WTC11 (cell line): ENCODE measurements at regions not wholly inside any gene's neighbourhood (a gene's known extent, or its start where the extent isn't known, plus 50 kb on each side); places are given as distances from the start of the nearest gene placed in this dataset.

Source experiments
- ATAC-seq: fragments of 200-7000 bp; cut with Tn5 transposase; 2 replicates; pipeline ENCODE4 v1.10.0; 2021; ENCODE audit warnings: mild to moderate bottlenecking, moderate library complexity
- CTCF ChIA-PET: fragments of 300-600 bp; sonication (Branson Sonifier 250); formaldehyde crosslinking; loops from one replicate; lab custom pipeline; 2021; ENCODE audit warnings: antibody characterized with exemption; lab: Charles Lee
- POLR2A ChIA-PET: fragments of 350-600 bp; sonication (Branson Sonifier 250); formaldehyde crosslinking; loops from one replicate; lab custom pipeline; 2021; ENCODE audit warnings: antibody characterized with exemption; lab: Charles Lee
- DNase-seq: peaks from one replicate; pipeline ENCODE4 v3.0.0; 2021; ENCODE audit warnings: low spot score
- H3K27ac Mint-ChIP-seq: 2 replicates; pipeline ENCODE4 v1.8.0; 2021; ENCODE audit warnings: mixed read lengths
- H3K27me3 Mint-ChIP-seq: 2 replicates; pipeline ENCODE4 v1.8.0; 2021; ENCODE audit warnings: low read depth, mild to moderate bottlenecking, moderate library complexity, mixed read lengths
- H3K36me3 Mint-ChIP-seq: 2 replicates; pipeline ENCODE4 v1.8.0; 2021; ENCODE audit warnings: mixed read lengths
- H3K4me1 Mint-ChIP-seq: 2 replicates; pipeline ENCODE4 v1.8.0; 2022; ENCODE audit warnings: mixed read lengths
- H3K4me3 Mint-ChIP-seq: 2 replicates; pipeline ENCODE4 v1.8.0; 2021; ENCODE audit warnings: mild to moderate bottlenecking, moderate library complexity, mixed read lengths
- H3K9me3 Mint-ChIP-seq: 2 replicates; pipeline ENCODE4 v1.8.0; 2021; ENCODE audit warnings: mixed read lengths
- ATF3 ChIP-seq: sonication (generic); formaldehyde crosslinking; conservative IDR thresholded peaks from 2 replicates; pipeline ENCODE4 v1.8.1; 2022; ENCODE audit warnings: mild to moderate bottlenecking, missing genetic modification reagents
- ESRRA ChIP-seq: sonication (generic); formaldehyde crosslinking; IDR thresholded peaks from 2 replicates; pipeline ENCODE4 v1.8.1; 2022; ENCODE audit warnings: mild to moderate bottlenecking, missing genetic modification reagents, borderline replicate concordance
- ETV6 ChIP-seq: sonication (generic); formaldehyde crosslinking; IDR thresholded peaks from 2 replicates; pipeline ENCODE4 v1.8.1; 2022; ENCODE audit warnings: mild to moderate bottlenecking, missing genetic modification reagents
- FOXJ3 ChIP-seq: sonication (generic); formaldehyde crosslinking; IDR thresholded peaks from 2 replicates; pipeline ENCODE4 v1.9.0; 2021; ENCODE audit warnings: missing genetic modification reagents, mild to moderate bottlenecking, borderline replicate concordance
- FOXP1 ChIP-seq: sonication (generic); formaldehyde crosslinking; IDR thresholded peaks from 2 replicates; pipeline ENCODE4 v1.8.0; 2022; ENCODE audit warnings: missing genetic modification reagents, mild to moderate bottlenecking, moderate library complexity, borderline replicate concordance
- FOXP4 ChIP-seq: sonication (generic); formaldehyde crosslinking; IDR thresholded peaks from 2 replicates; pipeline ENCODE4 v1.8.0; 2022; ENCODE audit warnings: mild to moderate bottlenecking, missing genetic modification reagents
- HMGXB4 ChIP-seq: sonication (generic); formaldehyde crosslinking; IDR thresholded peaks from 2 replicates; pipeline ENCODE4 v1.8.1; 2023; ENCODE audit warnings: mild to moderate bottlenecking, moderate library complexity, missing genetic modification reagents
- IRF2 ChIP-seq: sonication (generic); formaldehyde crosslinking; IDR thresholded peaks from 2 replicates; pipeline ENCODE4 v1.8.0; 2022; ENCODE audit warnings: low read depth, missing genetic modification reagents, borderline replicate concordance
- NFYB ChIP-seq: sonication (generic); formaldehyde crosslinking; conservative IDR thresholded peaks from 2 replicates; pipeline ENCODE4 v1.8.0; 2022; ENCODE audit warnings: low read depth, missing genetic modification reagents
- NR2C2 ChIP-seq: sonication (generic); formaldehyde crosslinking; IDR thresholded peaks from 2 replicates; pipeline ENCODE4 v1.8.0; 2022; ENCODE audit warnings: mild to moderate bottlenecking, missing genetic modification reagents
- PRDM15 ChIP-seq: sonication (generic); formaldehyde crosslinking; IDR thresholded peaks from 2 replicates; pipeline ENCODE4 v1.8.0; 2022; ENCODE audit warnings: missing genetic modification reagents
- ZBTB21 ChIP-seq: sonication (generic); formaldehyde crosslinking; IDR thresholded peaks from 2 replicates; pipeline ENCODE4 v1.8.1; 2023; ENCODE audit warnings: mild to moderate bottlenecking, missing genetic modification reagents, borderline replicate concordance
- ZNF138 ChIP-seq: sonication (generic); formaldehyde crosslinking; conservative IDR thresholded peaks from 2 replicates; pipeline ENCODE4 v1.8.1; 2022; ENCODE audit warnings: mild to moderate bottlenecking, moderate library complexity, missing genetic modification reagents
- ZNF532 ChIP-seq: fragments of 250-450 bp; sonication (Bioruptor Pico); IDR thresholded peaks from 2 replicates; pipeline ENCODE4 v1.9.0; 2021; ENCODE audit warnings: mild to moderate bottlenecking, borderline replicate concordance
- ZSCAN18 ChIP-seq: fragments of 250-450 bp; sonication (Bioruptor Pico); IDR thresholded peaks from 2 replicates; pipeline ENCODE4 v2.1.2; 2022; ENCODE audit warnings: mild to moderate bottlenecking, moderate library complexity
- TF ChIP-seq, protein P1 (sequence below): sonication (generic); formaldehyde crosslinking; IDR thresholded peaks from 2 replicates; pipeline ENCODE4 v1.8.1; 2022; ENCODE audit warnings: missing genetic modification reagents, borderline replicate concordance
- TF ChIP-seq, protein P2 (sequence below): sonication (generic); formaldehyde crosslinking; IDR thresholded peaks from 2 replicates; pipeline ENCODE4 v1.8.1; 2023; ENCODE audit warnings: mild to moderate bottlenecking, missing genetic modification reagents, moderate library complexity
- TF ChIP-seq, protein P3 (sequence below): sonication (generic); formaldehyde crosslinking; IDR thresholded peaks from 2 replicates; pipeline ENCODE4 v1.8.1; 2023; ENCODE audit warnings: mild to moderate bottlenecking, missing genetic modification reagents, moderate library complexity

DNA sequence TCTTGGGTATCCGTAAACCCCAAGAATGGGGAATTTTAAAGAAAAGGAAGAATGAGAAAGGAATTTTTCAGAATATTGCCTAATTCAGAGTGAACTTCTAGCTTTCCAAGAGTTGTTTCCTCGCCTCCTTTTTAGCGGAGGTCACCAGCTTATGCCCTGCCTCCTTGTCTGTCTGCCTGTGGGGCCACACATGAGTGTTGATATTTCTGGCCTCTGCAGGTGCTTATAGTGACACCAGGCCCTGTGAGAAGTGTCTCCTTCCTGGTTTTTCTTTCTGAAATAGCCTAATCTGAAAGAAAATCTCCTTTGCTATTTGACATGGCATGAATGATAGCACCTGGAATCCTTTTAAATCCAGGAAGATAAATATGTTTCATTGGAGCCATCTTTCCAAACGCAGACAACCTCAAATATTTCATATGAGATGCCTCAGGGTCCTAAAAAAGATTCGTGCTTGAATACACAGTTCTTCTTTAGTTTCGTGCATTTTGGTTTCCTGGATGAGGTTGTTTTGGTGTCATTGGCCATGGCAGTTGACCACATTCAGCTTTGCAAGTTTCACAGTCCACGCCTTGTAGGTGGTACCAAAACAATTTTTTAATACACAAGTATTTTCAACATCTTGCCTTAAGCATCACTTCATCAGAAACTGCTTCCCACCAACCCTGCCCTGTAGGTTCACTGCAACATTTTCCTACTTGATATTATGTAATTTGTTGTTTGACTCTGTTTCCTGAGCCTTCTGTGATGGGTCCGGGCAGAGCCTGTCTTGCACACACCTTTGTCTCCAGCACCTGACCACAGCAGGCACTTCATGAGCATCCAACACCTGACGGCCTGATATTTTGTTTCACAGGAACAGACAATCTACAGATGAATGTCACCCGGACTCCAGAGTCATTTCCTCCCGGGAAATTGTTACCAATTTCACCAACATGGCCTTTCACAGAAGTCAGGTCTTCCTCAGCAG lies 159.4 kb downstream of the C11orf91 start:
- Mint-ChIP-seq H3K27ac (no peak overlapping the region; the same call in 1 of the 2 replicates), H3K4me1 (no peaks in the 10 kb centered on the region), H3K36me3 (no peaks in the 10 kb centered on the region), H3K9me3 (no peaks in the 10 kb centered on the region), H3K27me3 (no peaks in the 10 kb centered on the region), H3K4me3 (no peak overlapping the region)
- no peak for TF ChIP-seq FOXJ3 (CRISPR knock-in tag)
- no peak for TF ChIP-seq ATF3 (CRISPR knock-in tag)
- TF ChIP-seq, protein P1, sequence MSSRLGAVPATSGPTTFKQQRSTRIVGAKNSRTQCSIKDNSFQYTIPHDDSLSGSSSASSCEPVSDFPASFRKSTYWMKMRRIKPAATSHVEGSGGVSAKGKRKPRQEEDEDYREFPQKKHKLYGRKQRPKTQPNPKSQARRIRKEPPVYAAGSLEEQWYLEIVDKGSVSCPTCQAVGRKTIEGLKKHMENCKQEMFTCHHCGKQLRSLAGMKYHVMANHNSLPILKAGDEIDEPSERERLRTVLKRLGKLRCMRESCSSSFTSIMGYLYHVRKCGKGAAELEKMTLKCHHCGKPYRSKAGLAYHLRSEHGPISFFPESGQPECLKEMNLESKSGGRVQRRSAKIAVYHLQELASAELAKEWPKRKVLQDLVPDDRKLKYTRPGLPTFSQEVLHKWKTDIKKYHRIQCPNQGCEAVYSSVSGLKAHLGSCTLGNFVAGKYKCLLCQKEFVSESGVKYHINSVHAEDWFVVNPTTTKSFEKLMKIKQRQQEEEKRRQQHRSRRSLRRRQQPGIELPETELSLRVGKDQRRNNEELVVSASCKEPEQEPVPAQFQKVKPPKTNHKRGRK, result no peak
- TF ChIP-seq, protein P2, sequence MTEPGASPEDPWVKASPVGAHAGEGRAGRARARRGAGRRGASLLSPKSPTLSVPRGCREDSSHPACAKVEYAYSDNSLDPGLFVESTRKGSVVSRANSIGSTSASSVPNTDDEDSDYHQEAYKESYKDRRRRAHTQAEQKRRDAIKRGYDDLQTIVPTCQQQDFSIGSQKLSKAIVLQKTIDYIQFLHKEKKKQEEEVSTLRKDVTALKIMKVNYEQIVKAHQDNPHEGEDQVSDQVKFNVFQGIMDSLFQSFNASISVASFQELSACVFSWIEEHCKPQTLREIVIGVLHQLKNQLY (CRISPR knock-in tag), result no peak
- TF ChIP-seq IRF2 (CRISPR knock-in tag), result no peak
- TF ChIP-seq ETV6 (CRISPR knock-in tag), result no peak
- TF ChIP-seq, protein P3, sequence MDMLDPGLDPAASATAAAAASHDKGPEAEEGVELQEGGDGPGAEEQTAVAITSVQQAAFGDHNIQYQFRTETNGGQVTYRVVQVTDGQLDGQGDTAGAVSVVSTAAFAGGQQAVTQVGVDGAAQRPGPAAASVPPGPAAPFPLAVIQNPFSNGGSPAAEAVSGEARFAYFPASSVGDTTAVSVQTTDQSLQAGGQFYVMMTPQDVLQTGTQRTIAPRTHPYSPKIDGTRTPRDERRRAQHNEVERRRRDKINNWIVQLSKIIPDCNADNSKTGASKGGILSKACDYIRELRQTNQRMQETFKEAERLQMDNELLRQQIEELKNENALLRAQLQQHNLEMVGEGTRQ (CRISPR knock-in tag), result no peak
- TF ChIP-seq FOXP4 (CRISPR knock-in tag), result no peak
- TF ChIP-seq NR2C2, result no peak
- no peak for TF ChIP-seq ZNF138 (CRISPR knock-in tag)
- TF ChIP-seq PRDM15, result no peak
- no peak for TF ChIP-seq HMGXB4 (CRISPR knock-in tag)
- no peak for TF ChIP-seq NFYB (CRISPR knock-in tag)
- TF ChIP-seq FOXP1 (CRISPR knock-in tag), result no peak
- no peak for TF ChIP-seq ESRRA (CRISPR knock-in tag)
- no peak for TF ChIP-seq ZBTB21 (CRISPR knock-in tag)
- no peak for TF ChIP-seq ZNF532
- no peak for TF ChIP-seq ZSCAN18 (CRISPR knock-in tag)
- ATAC-seq, result no peak
- ChIA-PET CTCF (no interaction called here), POLR2A (no interaction called here)
- DNase-seq, result no peak
